ENCODE measurements at regions not wholly inside any gene's neighbourhood (a gene's known extent, or its start where the extent isn't known, plus 50 kb on each side); places are given as distances from the start of the nearest gene placed in this dataset.

DNA sequence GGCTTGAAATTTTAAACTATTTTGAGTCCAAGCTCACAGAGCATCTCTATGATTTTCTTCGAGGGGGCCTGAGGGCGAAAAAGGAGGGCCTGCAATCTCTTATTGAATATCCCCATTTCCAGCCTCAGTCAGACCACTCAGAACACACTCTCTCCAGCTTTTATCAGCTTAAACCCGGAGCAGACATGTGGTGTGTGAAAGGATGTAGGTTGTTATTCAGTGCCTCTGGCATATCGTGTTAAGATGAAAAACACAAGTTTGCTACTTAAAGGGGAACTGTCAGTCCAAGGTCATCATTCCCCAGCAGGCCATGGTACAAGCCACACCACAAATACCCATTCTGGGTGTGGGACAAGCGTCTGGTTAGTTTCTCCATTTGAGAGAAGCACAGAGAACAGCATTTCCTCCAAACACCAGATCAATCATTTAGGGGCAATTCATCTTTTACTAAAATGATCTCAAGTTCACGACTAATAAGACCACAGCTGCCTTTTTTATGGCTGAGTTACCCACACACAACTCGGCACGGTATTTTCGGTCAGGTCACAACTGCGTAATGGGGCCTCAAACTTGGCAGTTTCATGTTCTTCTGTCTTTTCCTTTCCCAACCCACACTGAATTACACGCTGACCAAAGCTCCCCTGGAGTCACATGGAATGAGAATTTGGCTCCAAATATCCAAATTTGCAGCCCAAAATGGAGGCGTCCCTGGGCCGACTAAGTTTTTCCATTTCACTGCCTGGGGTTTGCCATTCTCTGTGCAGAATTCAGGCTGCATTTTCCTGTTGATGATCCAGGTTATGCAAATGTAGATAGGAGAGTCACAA lies 188.4 kb downstream of the SEM1 start:
- H3T11ph ChIP-seq (ENCODE audit: low read length), result no peak overlapping the region
- H4K8ac ChIP-seq (replicated peaks; ENCODE audit: insufficient read length, low read depth, low read length), result no peak overlapping the region
- H3K23me2 ChIP-seq (ENCODE audit: insufficient read length, low read depth, low read length, poor library complexity, severe bottlenecking), result no peaks in the 10 kb centered on the region
- no peaks in the 10 kb centered on the region for H3K9me3 ChIP-seq (ENCODE audit: control insufficient read depth, low read depth, low read length)
- no peak overlapping the region for H2BK5ac ChIP-seq (ENCODE audit: insufficient read length, low read length)
- H4K5ac ChIP-seq (ENCODE audit: insufficient read length, low read depth, low read length), result no peak overlapping the region
- H3K9me3 Mint-ChIP-seq, result no peaks in the 10 kb centered on the region
- no peaks in the 10 kb centered on the region for H3K79me2 ChIP-seq (ENCODE audit: insufficient read depth, low read length)
- H4K91ac ChIP-seq (ENCODE audit: insufficient read length, low read depth, low read length), result no peak overlapping the region
- no peaks in the 10 kb centered on the region for H3K36me3 Mint-ChIP-seq (ENCODE audit: insufficient read depth in 1 of 3, low read depth in 3 of 3)
- H2BK15ac ChIP-seq (ENCODE audit: low read depth, low read length), result no peak overlapping the region
- no peak overlapping the region for H3K14ac ChIP-seq (ENCODE audit: insufficient read depth, low read length)
- no peaks in the 10 kb centered on the region for H4K20me1 ChIP-seq (ENCODE audit: control insufficient read depth, insufficient read depth, insufficient read length)
- no peak overlapping the region for H2AK5ac ChIP-seq (ENCODE audit: insufficient read length, low read length)
- no peak overlapping the region for H2BK20ac ChIP-seq (ENCODE audit: low read depth, low read length, poor library complexity, severe bottlenecking)
- TF ChIP-seq CTCF (conservative IDR thresholded peaks at IDR 0.05), result no peak
- WGBS (ENCODE audit: extremely low coverage, insufficient read length, low lambda C conversion rate), result no CpG with 5 or more reads among the region's 13 CpGs
- H3K27ac ChIP-seq (ENCODE audit: insufficient read length, low read depth, low read length), result no peak overlapping the region
- H3K18ac ChIP-seq (ENCODE audit: insufficient read length, low read depth, low read length), result no peak overlapping the region
- H3K56ac ChIP-seq (ENCODE audit: insufficient read length, low read depth, low read length), result no peak overlapping the region
- no peak overlapping the region for H2BK12ac ChIP-seq (ENCODE audit: insufficient read length, low read depth, low read length)
- H3K27me3 Mint-ChIP-seq (ENCODE audit: low read depth), result peaks cover 1% of the 10 kb centered on the region; the same call in 1 of the 2 replicates
- no peak overlapping the region for H2AFZ ChIP-seq (ENCODE audit: low read length)
- H3K4me2 ChIP-seq (ENCODE audit: insufficient read depth, insufficient read length, low read length), result no peak overlapping the region
- no peaks in the 10 kb centered on the region for H3K79me1 ChIP-seq (ENCODE audit: insufficient read depth, low read depth, low read length, poor library complexity, severe bottlenecking)
- no peak overlapping the region for H2BK120ac ChIP-seq (ENCODE audit: low read depth, low read length, poor library complexity, severe bottlenecking)
- no peak overlapping the region for H3K9ac ChIP-seq (ENCODE audit: extremely low read depth, insufficient read length, low read length)
- H3K27ac Mint-ChIP-seq, result no peak overlapping the region
- no peak for DNase-seq
- H3K4me1 Mint-ChIP-seq, result peaks cover 0 to 2% of the 10 kb centered on the region in 2 experiments; a peak in 1 of 4 replicates
- H3K4ac ChIP-seq (ENCODE audit: low read depth, low read length), result no peak overlapping the region
- no peaks in the 10 kb centered on the region for H3K27me3 ChIP-seq (ENCODE audit: insufficient read depth, low read length)
- no peak overlapping the region for H3K23ac ChIP-seq (ENCODE audit: insufficient read length, low read depth, low read length)
- H3K4me1 ChIP-seq (ENCODE audit: insufficient read depth, low read length), result no peaks in the 10 kb centered on the region
- no peak overlapping the region for H3K4me3 Mint-ChIP-seq
